HG02943 (cell line): ENCODE measurements at regions not wholly inside any gene's neighbourhood (a gene's known extent, or its start where the extent isn't known, plus 50 kb on each side); places are given as distances from the start of the nearest gene placed in this dataset.

Source experiments
- ATAC-seq: cut with Tn5 transposase; IDR thresholded peaks from one replicate; pipeline ENCODE4 v1.9.1; 2021; ENCODE audit warnings: mild to moderate bottlenecking, low read depth, moderate library complexity; ENCODE audit not compliant: unreplicated experiment

- no peak for ATAC-seq
These were observed 207.0 kb upstream of the SLC30A5 start for GRCh38 chr5:68886814-68887213.

GRCh38 chr5:68891718-68892117 is 202.1 kb upstream of the SLC30A5 start:
- ATAC-seq: no peak

- ATAC-seq: no peak
These were observed 199.1 kb upstream of the SLC30A5 start for GRCh38 chr5:68894673-68895072.

- no peak for ATAC-seq
These were observed 194.8 kb upstream of the SLC30A5 start for GRCh38 chr5:68898951-68899471.

- no peak for ATAC-seq
These were observed 181.7 kb upstream of the SLC30A5 start for GRCh38 chr5:68911840-68912690.

- ATAC-seq: no peak
These were observed 178.7 kb upstream of the SLC30A5 start for GRCh38 chr5:68915079-68915478.

GRCh38 chr5:68918306-68918705 is 175.5 kb upstream of the SLC30A5 start:
- no peak for ATAC-seq

GRCh38 chr5:68919988-68920490 is 173.8 kb upstream of the SLC30A5 start:
- ATAC-seq: no peak

- no peak for ATAC-seq
These were observed 172.9 kb upstream of the SLC30A5 start for GRCh38 chr5:68920888-68921287.

- no peak for ATAC-seq
These were observed 171.4 kb upstream of the SLC30A5 start for GRCh38 chr5:68922172-68922987.

GRCh38 chr5:68924481-68925145 is 169.2 kb upstream of the SLC30A5 start:
- no peak for ATAC-seq

- no peak for ATAC-seq
These were observed 165.1 kb upstream of the SLC30A5 start for GRCh38 chr5:68928617-68929302.

GRCh38 chr5:68930139-68930538 is 163.7 kb upstream of the SLC30A5 start:
- no peak for ATAC-seq

GRCh38 chr5:68932830-68933434 is 160.9 kb upstream of the SLC30A5 start:
- ATAC-seq: no peak

- ATAC-seq: no peak
These were observed 151.6 kb upstream of the SLC30A5 start for GRCh38 chr5:68942169-68942568.

- no peak for ATAC-seq
These were observed 147.1 kb upstream of the SLC30A5 start for GRCh38 chr5:68946728-68947127.

GRCh38 chr5:68947986-68948385 is 145.8 kb upstream of the SLC30A5 start:
- no peak for ATAC-seq

GRCh38 chr5:68949256-68949655 is 144.6 kb upstream of the SLC30A5 start:
- no peak for ATAC-seq

GRCh38 chr5:68949711-68950110 is 144.1 kb upstream of the SLC30A5 start:
- ATAC-seq: no peak

- no peak for ATAC-seq
These were observed 143.7 kb upstream of the SLC30A5 start for GRCh38 chr5:68950125-68950524.
